ENCODE measurements at regions not wholly inside any gene's neighbourhood (a gene's known extent, or its start where the extent isn't known, plus 50 kb on each side); places are given as distances from the start of the nearest gene placed in this dataset.
"Not testable (repeated sequence)": the region's sequence is repeated elsewhere in the genome, so short reads cannot be mapped to it uniquely, and the experiment has no call there.

DNA sequence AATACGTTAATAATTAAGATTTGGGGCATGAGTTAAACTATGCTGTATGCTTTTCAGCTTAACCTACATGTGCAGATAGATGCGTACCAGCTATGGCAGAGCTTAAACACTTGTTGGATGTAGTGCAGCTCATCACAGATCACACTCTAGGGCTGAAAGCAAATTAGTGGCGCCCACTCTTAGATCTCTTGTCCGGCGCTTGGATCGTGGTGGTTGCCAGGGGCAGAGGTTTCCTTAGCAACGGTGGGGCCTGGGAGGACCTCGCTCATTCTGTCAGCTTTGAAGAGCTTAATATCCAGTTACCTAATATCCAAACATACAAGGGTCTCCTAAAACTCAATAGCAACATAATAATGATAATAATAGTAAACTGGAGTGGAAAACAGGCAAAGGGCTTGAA lies 548.2 kb upstream of the PFKP start:
- Histone ChIP-seq H3K27me3 (ENCODE audit: control insufficient read depth, insufficient read depth, low read length) (no peaks in the 10 kb centered on the region), H3K4me3 (ENCODE audit: low read depth, low read length) (no peak overlapping the region), H3K27ac (ENCODE audit: insufficient read depth, low read length, poor library complexity, severe bottlenecking) (no peak overlapping the region), H3K4me1 (ENCODE audit: control insufficient read depth, insufficient read depth, low read length, poor library complexity, severe bottlenecking) (no peaks in the 10 kb centered on the region), H3K9me3 (ENCODE audit: control insufficient read depth in 2 of 2, low read length in 2 of 2) (no peaks in the 10 kb centered on the region), H3K36me3 (ENCODE audit: control insufficient read depth, insufficient read depth, low read length) (no peaks in the 10 kb centered on the region)
- Mint-ChIP-seq H3K36me3 (no peaks in the 10 kb centered on the region), H3K4me3 (no peak overlapping the region), H3K27ac (no peak overlapping the region), H3K4me1 (no peaks in the 10 kb centered on the region), H3K9me3 (peaks cover 0 to 5% (median 0%) of the 10 kb centered on the region in 7 donors), H3K27me3 (no peaks in the 10 kb centered on the region)
- ATAC-seq (ENCODE audit: low read depth in 2 of 2) = no peak
- DNase-seq = no peak

DNA sequence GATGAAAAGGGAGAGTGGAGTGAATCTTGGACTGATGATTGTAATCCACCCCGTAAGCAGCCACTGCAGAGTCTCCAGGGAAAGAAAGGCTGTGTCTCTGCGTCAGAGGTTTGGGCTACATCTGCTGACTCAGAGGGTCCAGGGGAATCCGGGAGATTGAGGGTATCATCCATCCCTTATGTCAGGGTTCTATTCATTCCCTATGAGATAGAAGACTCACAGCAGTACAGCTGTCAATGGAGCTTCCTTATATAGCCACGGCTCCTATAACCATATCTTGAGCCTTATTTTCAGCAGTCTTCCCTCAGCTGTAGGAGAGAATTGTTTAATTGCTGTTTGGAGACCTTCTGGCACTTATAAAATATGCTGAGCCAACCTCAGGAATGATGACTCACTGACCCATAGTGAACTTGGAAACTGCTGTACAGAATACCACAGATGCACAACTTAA lies 558.2 kb upstream of the PFKP start:
- no peaks in the 10 kb centered on the region for H3K9me3 ChIP-seq (ENCODE audit: control insufficient read depth in 2 of 2, low read length in 2 of 2)
- Mint-ChIP-seq H3K9me3 (peaks cover 0 to 8% (median 2%) of the 10 kb centered on the region in 7 donors), H3K36me3 (no peaks in the 10 kb centered on the region), H3K4me1 (no peaks in the 10 kb centered on the region), H3K27me3 (no peaks in the 10 kb centered on the region), H3K4me3 (no peak overlapping the region), H3K27ac (no peak overlapping the region)
- H3K4me3 ChIP-seq (ENCODE audit: low read depth, low read length) = no peak overlapping the region
- DNase-seq (no peak), ATAC-seq (ENCODE audit: low read depth in 2 of 2) (no peak)
- H3K27me3 ChIP-seq (ENCODE audit: control insufficient read depth, insufficient read depth, low read length) = no peaks in the 10 kb centered on the region
- no peaks in the 10 kb centered on the region for H3K4me1 ChIP-seq (ENCODE audit: control insufficient read depth, insufficient read depth, low read length, poor library complexity, severe bottlenecking)
- H3K27ac ChIP-seq (ENCODE audit: insufficient read depth, low read length, poor library complexity, severe bottlenecking) = no peak overlapping the region
- no peaks in the 10 kb centered on the region for H3K36me3 ChIP-seq (ENCODE audit: control insufficient read depth, insufficient read depth, low read length)

DNA sequence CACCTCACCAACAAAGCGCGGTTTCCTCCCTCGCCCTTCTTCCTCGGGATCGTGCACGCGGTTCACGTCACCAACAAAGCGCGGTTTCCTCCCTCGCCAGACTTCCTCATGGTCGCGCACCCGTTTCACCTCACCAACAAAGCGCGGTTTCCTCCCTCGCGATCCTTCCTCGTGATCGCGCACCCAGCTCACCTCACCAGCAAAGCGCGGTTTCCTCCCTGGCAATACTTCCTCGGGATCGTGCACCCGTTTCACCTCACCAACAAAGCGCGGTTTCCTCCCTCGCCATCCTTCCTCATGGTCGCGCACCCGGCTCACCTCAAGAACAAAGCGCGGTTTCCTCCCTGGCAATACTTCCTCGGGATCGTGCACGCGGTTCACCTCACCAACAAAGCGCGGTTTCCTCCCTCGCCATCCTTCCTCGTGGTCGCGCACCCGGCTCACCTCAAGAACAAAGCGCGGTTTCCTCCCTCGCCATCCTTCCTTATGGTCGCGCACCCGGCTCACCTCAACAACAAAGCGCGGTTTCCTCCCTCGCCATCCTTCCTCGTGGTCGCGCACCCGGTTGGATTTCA lies 565.9 kb upstream of the PFKP start:
- not testable (repeated sequence) for H3K9me3 ChIP-seq (ENCODE audit: control insufficient read depth in 2 of 2, low read length in 2 of 2); H3K9me3 Mint-ChIP-seq; H3K27me3 ChIP-seq (ENCODE audit: control insufficient read depth, insufficient read depth, low read length); H3K36me3 Mint-ChIP-seq; H3K4me3 ChIP-seq (ENCODE audit: low read depth, low read length); H3K27ac ChIP-seq (ENCODE audit: insufficient read depth, low read length, poor library complexity, severe bottlenecking); ATAC-seq (ENCODE audit: low read depth in 2 of 2); H3K27me3 Mint-ChIP-seq; H3K4me1 ChIP-seq (ENCODE audit: control insufficient read depth, insufficient read depth, low read length, poor library complexity, severe bottlenecking); H3K36me3 ChIP-seq (ENCODE audit: control insufficient read depth, insufficient read depth, low read length); H3K4me1 Mint-ChIP-seq
- Mint-ChIP-seq H3K4me3 (peak overlapping the region in 1 of 4 donors; percentile 24), H3K27ac (peak overlapping the region in 1 of 3 donors; percentile 76)
- DNase-seq = peak in 1 of 3 donors; percentile 7

DNA sequence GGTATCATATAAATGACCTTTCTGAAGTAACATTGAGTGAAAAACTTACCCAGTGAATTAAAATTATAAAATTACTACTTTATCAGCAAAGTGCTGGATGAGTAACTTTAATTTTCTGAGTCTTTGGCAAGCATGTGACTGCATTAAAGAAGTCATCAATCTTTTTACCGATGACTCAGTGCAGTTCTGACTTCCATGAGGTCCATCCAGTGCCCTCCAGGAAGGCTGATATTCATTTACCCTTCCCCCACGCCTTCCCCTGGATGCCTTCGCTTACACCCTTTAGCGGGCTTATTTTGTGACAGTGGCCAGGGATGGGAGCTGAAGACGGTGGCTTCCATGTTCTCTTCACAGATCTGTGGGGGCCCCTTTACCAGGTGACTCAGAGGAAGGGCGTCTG lies 572.9 kb upstream of the PFKP start:
- no peaks in the 10 kb centered on the region for H3K4me1 Mint-ChIP-seq
- no peaks in the 10 kb centered on the region for H3K27me3 Mint-ChIP-seq
- H3K27ac Mint-ChIP-seq = no peak overlapping the region
- no peaks in the 10 kb centered on the region for H3K36me3 Mint-ChIP-seq
- DNase-seq (no peak), ATAC-seq (ENCODE audit: low read depth in 2 of 2) (no peak)
- peaks cover 0 to 4% (median 0%) of the 10 kb centered on the region in 7 donors for H3K9me3 Mint-ChIP-seq
- no peak overlapping the region for H3K4me3 ChIP-seq (ENCODE audit: low read depth, low read length)
- H3K27ac ChIP-seq (ENCODE audit: insufficient read depth, low read length, poor library complexity, severe bottlenecking) = no peak overlapping the region
- no peak overlapping the region for H3K4me3 Mint-ChIP-seq
- H3K9me3 ChIP-seq (ENCODE audit: control insufficient read depth in 2 of 2, low read length in 2 of 2) = peaks cover 0 to under 1% of the 10 kb centered on the region in 2 experiments
- no peaks in the 10 kb centered on the region for H3K36me3 ChIP-seq (ENCODE audit: control insufficient read depth, insufficient read depth, low read length)
- no peaks in the 10 kb centered on the region for H3K27me3 ChIP-seq (ENCODE audit: control insufficient read depth, insufficient read depth, low read length)
- no peaks in the 10 kb centered on the region for H3K4me1 ChIP-seq (ENCODE audit: control insufficient read depth, insufficient read depth, low read length, poor library complexity, severe bottlenecking)

DNA sequence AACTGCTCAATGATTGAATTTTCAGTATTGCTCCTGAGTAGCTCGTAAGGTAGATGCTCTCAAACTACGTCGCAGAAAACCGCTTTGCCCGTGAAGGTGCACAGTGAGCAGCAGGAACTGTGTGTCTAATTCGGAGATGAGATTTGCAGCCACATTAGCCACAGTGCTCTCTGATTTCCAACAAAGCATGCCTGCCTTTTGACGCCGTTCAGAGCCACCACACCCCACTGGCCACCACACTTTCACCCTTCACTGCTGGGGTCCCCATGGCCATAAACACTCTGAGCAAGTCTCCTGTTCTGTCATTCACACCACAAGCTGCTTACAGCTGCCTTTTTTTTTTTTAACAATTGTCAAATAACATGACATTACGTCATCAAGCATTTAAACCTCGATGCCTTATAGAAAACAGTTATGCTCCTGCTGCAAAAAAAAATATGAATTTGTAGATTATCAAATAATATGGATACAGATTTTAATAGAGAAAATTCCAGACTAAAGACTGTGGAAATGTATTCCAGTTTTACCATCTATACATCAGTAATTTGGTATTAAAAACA lies 578.8 kb upstream of the PFKP start:
- H3K36me3 ChIP-seq (ENCODE audit: control insufficient read depth, insufficient read depth, low read length) = no peaks in the 10 kb centered on the region
- H3K4me3 ChIP-seq (ENCODE audit: low read depth, low read length) = no peak overlapping the region
- Mint-ChIP-seq H3K27me3 (no peaks in the 10 kb centered on the region), H3K4me1 (no peaks in the 10 kb centered on the region), H3K36me3 (no peaks in the 10 kb centered on the region), H3K4me3 (no peak overlapping the region), H3K27ac (no peak overlapping the region), H3K9me3 (peaks cover 0 to 4% (median 0%) of the 10 kb centered on the region in 7 donors)
- H3K4me1 ChIP-seq (ENCODE audit: control insufficient read depth, insufficient read depth, low read length, poor library complexity, severe bottlenecking) = no peaks in the 10 kb centered on the region
- no peak overlapping the region for H3K27ac ChIP-seq (ENCODE audit: insufficient read depth, low read length, poor library complexity, severe bottlenecking)
- no peaks in the 10 kb centered on the region for H3K9me3 ChIP-seq (ENCODE audit: control insufficient read depth in 2 of 2, low read length in 2 of 2)
- DNase-seq (no peak), ATAC-seq (ENCODE audit: low read depth in 2 of 2) (no peak)
- no peaks in the 10 kb centered on the region for H3K27me3 ChIP-seq (ENCODE audit: control insufficient read depth, insufficient read depth, low read length)

DNA sequence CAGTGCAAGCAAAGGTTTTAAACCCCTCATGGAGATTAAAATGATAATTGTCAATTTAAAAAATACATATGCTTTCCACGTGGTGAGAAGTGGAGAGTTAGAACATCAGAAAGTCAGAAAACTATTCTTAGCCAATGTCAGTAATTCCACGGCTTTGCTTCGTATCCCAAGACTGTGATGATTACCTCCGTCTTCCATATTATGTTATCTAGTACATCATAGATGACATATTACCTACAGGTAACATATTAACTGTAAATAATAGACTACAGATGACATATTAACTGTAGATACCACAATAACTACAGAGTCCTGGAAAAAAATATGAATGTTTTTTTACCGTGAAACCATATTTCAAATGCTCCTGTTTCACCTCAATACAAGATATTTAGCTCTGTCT lies 579.4 kb upstream of the PFKP start:
- H3K4me3 Mint-ChIP-seq = no peak overlapping the region

DNA sequence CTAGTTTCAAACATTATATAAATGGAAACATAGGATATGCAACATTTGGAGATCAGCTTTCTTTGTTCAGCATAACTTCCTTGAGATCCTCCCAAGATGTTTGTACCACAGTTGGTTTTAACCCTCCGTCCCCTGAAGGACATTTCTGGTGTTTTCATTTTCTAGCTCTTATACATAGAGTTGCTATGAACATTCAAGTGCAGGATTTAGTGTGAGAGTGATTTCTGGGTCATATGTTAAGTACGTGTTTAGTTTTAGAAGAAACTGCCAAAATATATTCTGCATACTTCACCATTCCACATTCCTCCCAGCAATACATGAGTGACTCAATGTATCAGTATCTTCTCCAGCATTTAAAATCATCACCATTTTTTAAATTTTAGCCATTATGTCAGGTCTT lies 588.7 kb upstream of the PFKP start:
- no peaks in the 10 kb centered on the region for H3K36me3 ChIP-seq (ENCODE audit: control insufficient read depth, insufficient read depth, low read length)
- no peak overlapping the region for H3K4me3 Mint-ChIP-seq
- no peaks in the 10 kb centered on the region for H3K27me3 Mint-ChIP-seq
- ATAC-seq (ENCODE audit: low read depth in 2 of 2) (no peak), DNase-seq (no peak)
- no peaks in the 10 kb centered on the region for H3K27me3 ChIP-seq (ENCODE audit: control insufficient read depth, insufficient read depth, low read length)
- H3K9me3 ChIP-seq (ENCODE audit: control insufficient read depth in 2 of 2, low read length in 2 of 2) = peaks cover 0 to 2% of the 10 kb centered on the region in 2 experiments
- H3K4me3 ChIP-seq (ENCODE audit: low read depth, low read length) = no peak overlapping the region
- H3K9me3 Mint-ChIP-seq = peaks cover 0 to 8% (median 5%) of the 10 kb centered on the region in 7 donors
- H3K27ac Mint-ChIP-seq = no peak overlapping the region
- H3K4me1 Mint-ChIP-seq = peaks cover 0 to 2% (median 0%) of the 10 kb centered on the region in 4 donors
- H3K4me1 ChIP-seq (ENCODE audit: control insufficient read depth, insufficient read depth, low read length, poor library complexity, severe bottlenecking) = no peaks in the 10 kb centered on the region
- no peaks in the 10 kb centered on the region for H3K36me3 Mint-ChIP-seq
- H3K27ac ChIP-seq (ENCODE audit: insufficient read depth, low read length, poor library complexity, severe bottlenecking) = no peak overlapping the region

More for the DNA sequence above, 579.4 kb upstream of the PFKP start:
- H3K36me3 Mint-ChIP-seq = no peaks in the 10 kb centered on the region
- peaks cover 0 to 1% (median 0%) of the 10 kb centered on the region in 7 donors for H3K9me3 Mint-ChIP-seq
- H3K27me3 ChIP-seq (ENCODE audit: control insufficient read depth, insufficient read depth, low read length) = no peaks in the 10 kb centered on the region
- no peaks in the 10 kb centered on the region for H3K9me3 ChIP-seq (ENCODE audit: control insufficient read depth in 2 of 2, low read length in 2 of 2)
- ATAC-seq (ENCODE audit: low read depth in 2 of 2) (no peak), DNase-seq (no peak)
- no peaks in the 10 kb centered on the region for H3K4me1 ChIP-seq (ENCODE audit: control insufficient read depth, insufficient read depth, low read length, poor library complexity, severe bottlenecking)
- H3K4me1 Mint-ChIP-seq = no peaks in the 10 kb centered on the region
- H3K4me3 ChIP-seq (ENCODE audit: low read depth, low read length) = no peak overlapping the region
- H3K27me3 Mint-ChIP-seq = no peaks in the 10 kb centered on the region
- no peak overlapping the region for H3K27ac ChIP-seq (ENCODE audit: insufficient read depth, low read length, poor library complexity, severe bottlenecking)
- H3K27ac Mint-ChIP-seq = no peak overlapping the region
- no peaks in the 10 kb centered on the region for H3K36me3 ChIP-seq (ENCODE audit: control insufficient read depth, insufficient read depth, low read length)
